Gastrocnemius medialis (tissue), 4 donors: ENCODE measurements at regions not wholly inside any gene's neighbourhood (a gene's known extent, or its start where the extent isn't known, plus 50 kb on each side); places are given as distances from the start of the nearest gene placed in this dataset.

Experiments used
- ATAC-seq, 2 donors: fragments of 150-250 bp; one replicate each; pipeline ENCODE4 v1.9.1; 2016
- DNase-seq, 2 donors: peaks; one replicate each; pipeline ENCODE4 v3.0.0-alpha.2; 2019
- H3K27ac ChIP-seq, 4 donors: fragments of 200-600 bp; sonication (generic); 1 replicate in 1 of 4; 2 replicates in 3 of 4; pipeline ENCODE4 v1.5.1; 2016 to 2018; ENCODE audit warnings: mild to moderate bottlenecking in 2 of 4, moderate library complexity in 1 of 4
- H3K27me3 ChIP-seq, 3 donors: fragments of 200-600 bp; sonication (generic) in 2 of 3; 1 replicate in 1 of 3; 2 replicates in 2 of 3; pipeline versions ENCODE4 v1.5.1 to v1.6.0; 2016 to 2019; ENCODE audit warnings: mild to moderate bottlenecking in 1 of 3, moderate library complexity in 1 of 3
- H3K36me3 ChIP-seq, 2 donors: fragments of 200-600 bp; sonication (generic) in 1 of 2; one replicate each; pipeline ENCODE4 v1.5.1; 2017 to 2018
- H3K4me1 ChIP-seq, 2 donors: fragments of 200-600 bp; sonication (generic) in 1 of 2; one replicate each; pipeline ENCODE4 v1.5.1; 2016 to 2017; ENCODE audit warnings: mild to moderate bottlenecking in 2 of 2
- H3K4me3 ChIP-seq, 4 donors: fragments of 200-600 bp; sonication (generic) in 3 of 4; 1 replicate in 1 of 4; 2 replicates in 3 of 4; pipeline ENCODE4 v1.5.1; 2016 to 2019; ENCODE audit warnings: mild to moderate bottlenecking in 2 of 4
- H3K9me3 ChIP-seq, 3 donors: fragments of 200-600 bp; sonication (generic) in 2 of 3; 1 replicate in 1 of 3; 2 replicates in 2 of 3; pipeline ENCODE4 v1.5.1; 2016 to 2019
- POLR2A ChIP-seq, 2 donors: fragments of 450-650 bp; IDR thresholded peaks; one replicate each; pipeline ENCODE4 v1.6.1; 2017; ENCODE audit warnings: antibody characterized with exemption in 2 of 2, mild to moderate bottlenecking in 2 of 2, moderate library complexity in 2 of 2
- in situ Hi-C, 4 donors: fragments of 200-750 bp; cut with MboI; loops; one replicate each; pipeline versions ENCODE4 v1.15.0 to v1.8.0; 2017; ENCODE audit warnings: low sequenced_read_pairs in 4 of 4
- intact Hi-C: fragments of 100-400 bp; cut with DNase I; formaldehyde crosslinking; loops from one replicate; pipeline ENCODE4 v1.15.1; 2023; ENCODE audit warnings: low total_unique reads
- TF ChIP-seq, protein P1 (sequence below), 5 experiments: fragments of 450-650 bp in 3 of 5; fragments of 200-600 bp in 2 of 5; sonication (generic) in 2 of 5; IDR thresholded peaks in 4 of 5; conservative IDR thresholded peaks in 1 of 5; 1 replicate in 4 of 5; 2 replicates in 1 of 5; pipeline ENCODE4 v1.5.1; 2016 to 2019; ENCODE audit warnings: antibody characterized with exemption in 5 of 5, mild to moderate bottlenecking in 3 of 5, moderate library complexity in 3 of 5

DNA sequence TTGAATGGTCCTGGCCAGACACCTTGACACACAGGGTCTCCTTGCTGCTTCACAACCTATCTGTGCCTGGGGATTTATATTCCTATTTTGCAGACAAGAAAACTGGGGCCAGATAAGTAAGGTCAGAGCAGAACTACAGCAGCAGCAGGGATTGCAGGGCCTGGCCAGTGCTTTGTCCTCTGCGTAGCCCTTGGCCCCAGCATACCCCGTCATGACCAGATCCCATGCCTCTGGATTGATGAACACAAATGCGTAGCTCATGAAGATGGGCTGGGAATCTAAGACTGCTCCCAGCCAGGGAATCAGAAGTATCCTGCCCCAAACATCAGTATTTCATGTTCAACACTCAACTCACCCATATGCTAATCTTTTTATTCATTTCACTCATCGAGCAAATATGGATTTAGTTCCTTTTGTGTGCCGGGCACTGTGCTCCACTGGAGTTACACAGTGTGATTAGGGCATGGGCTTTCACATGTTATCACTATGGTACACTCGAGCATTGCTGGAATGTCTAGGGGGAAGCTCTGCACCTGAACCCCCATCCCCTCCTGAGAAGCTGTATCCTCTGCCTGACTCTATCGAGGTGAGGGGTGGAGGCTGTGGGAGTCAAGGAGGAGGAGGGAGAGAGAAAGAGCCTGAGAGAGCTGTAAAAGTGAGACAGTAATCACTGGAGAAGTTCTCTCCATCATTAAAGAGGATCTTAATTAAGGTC lies 143.3 kb downstream of the CYP26B1 start:
- no peaks in the 10 kb centered on the region for H3K9me3 ChIP-seq
- no peak for DNase-seq
- no peaks in the 10 kb centered on the region for H3K4me1 ChIP-seq
- no peak overlapping the region for H3K27ac ChIP-seq
- no peak for ATAC-seq
- H3K4me3 ChIP-seq: no peak overlapping the region
- intact Hi-C loops: no loop called here
- TF ChIP-seq, protein P1, sequence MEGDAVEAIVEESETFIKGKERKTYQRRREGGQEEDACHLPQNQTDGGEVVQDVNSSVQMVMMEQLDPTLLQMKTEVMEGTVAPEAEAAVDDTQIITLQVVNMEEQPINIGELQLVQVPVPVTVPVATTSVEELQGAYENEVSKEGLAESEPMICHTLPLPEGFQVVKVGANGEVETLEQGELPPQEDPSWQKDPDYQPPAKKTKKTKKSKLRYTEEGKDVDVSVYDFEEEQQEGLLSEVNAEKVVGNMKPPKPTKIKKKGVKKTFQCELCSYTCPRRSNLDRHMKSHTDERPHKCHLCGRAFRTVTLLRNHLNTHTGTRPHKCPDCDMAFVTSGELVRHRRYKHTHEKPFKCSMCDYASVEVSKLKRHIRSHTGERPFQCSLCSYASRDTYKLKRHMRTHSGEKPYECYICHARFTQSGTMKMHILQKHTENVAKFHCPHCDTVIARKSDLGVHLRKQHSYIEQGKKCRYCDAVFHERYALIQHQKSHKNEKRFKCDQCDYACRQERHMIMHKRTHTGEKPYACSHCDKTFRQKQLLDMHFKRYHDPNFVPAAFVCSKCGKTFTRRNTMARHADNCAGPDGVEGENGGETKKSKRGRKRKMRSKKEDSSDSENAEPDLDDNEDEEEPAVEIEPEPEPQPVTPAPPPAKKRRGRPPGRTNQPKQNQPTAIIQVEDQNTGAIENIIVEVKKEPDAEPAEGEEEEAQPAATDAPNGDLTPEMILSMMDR (IDR thresholded peaks at IDR 0.05 in 4 of 5, conservative IDR thresholded peaks at IDR 0.05 in 1 of 5): no peak
- no peak for TF ChIP-seq POLR2A (IDR thresholded peaks at IDR 0.05)
- in situ Hi-C loops: no loop called here
- no peaks in the 10 kb centered on the region for H3K36me3 ChIP-seq
- no peaks in the 10 kb centered on the region for H3K27me3 ChIP-seq

DNA sequence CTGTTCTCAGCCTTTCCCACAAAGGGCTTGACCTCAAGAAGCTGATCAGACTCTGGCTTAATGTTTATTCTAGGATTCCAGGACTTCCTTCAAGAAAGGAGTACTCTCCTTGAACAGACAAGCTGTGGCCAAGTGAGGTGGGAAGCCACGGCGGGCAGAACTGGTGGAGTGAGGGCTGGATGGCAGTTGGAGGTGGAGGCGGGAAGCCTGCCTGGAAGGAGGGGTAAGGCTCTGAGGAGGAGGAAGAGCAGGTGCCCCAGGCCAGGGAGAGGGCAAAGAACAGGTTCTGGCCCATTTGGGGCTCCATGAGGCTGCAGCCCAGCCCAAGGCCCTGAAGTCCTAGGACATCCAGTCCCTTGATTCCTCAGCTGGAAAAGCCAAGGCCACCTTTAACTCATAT lies 143.9 kb downstream of the CYP26B1 start:
- no peak for TF ChIP-seq POLR2A (IDR thresholded peaks at IDR 0.05)
- TF ChIP-seq, protein P1 (IDR thresholded peaks at IDR 0.05 in 4 of 5, conservative IDR thresholded peaks at IDR 0.05 in 1 of 5): no peak
- H3K27me3 ChIP-seq: no peaks in the 10 kb centered on the region
- H3K27ac ChIP-seq: no peak overlapping the region
- H3K36me3 ChIP-seq: no peaks in the 10 kb centered on the region
- H3K4me1 ChIP-seq: no peaks in the 10 kb centered on the region
- no peak overlapping the region for H3K4me3 ChIP-seq
- ATAC-seq: no peak
- intact Hi-C loops: no loop called here
- DNase-seq: no peak
- in situ Hi-C loops: no loop called here
- H3K9me3 ChIP-seq: no peaks in the 10 kb centered on the region

DNA sequence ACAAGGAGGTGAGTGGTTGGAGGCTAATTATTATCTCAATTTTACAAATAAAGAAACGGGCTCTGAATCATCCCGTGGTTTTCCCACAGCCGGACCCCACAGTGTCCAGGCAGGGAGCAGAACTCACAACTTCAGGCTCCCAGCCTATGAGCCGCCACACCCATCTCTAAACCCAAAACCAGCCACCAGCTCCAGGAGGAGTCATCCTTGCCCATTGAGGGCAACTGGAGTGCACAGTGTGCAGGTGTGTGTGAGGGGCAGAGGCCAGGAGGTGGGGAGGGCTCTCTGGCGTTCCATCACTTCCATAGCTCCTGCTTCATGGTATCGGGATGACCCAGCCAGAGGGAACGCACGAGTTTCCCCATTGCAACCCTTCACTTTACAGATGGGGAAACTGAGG lies 144.5 kb downstream of the CYP26B1 start:
- H3K27ac ChIP-seq: no peak overlapping the region
- TF ChIP-seq, protein P1 (IDR thresholded peaks at IDR 0.05 in 4 of 5, conservative IDR thresholded peaks at IDR 0.05 in 1 of 5): no peak
- no peak for TF ChIP-seq POLR2A (IDR thresholded peaks at IDR 0.05)
- H3K27me3 ChIP-seq: no peaks in the 10 kb centered on the region
- DNase-seq: no peak
- no peaks in the 10 kb centered on the region for H3K4me1 ChIP-seq
- no peak for ATAC-seq
- H3K9me3 ChIP-seq: no peaks in the 10 kb centered on the region
- no peaks in the 10 kb centered on the region for H3K36me3 ChIP-seq
- intact Hi-C loops: no loop called here
- in situ Hi-C loops: no loop called here
- no peak overlapping the region for H3K4me3 ChIP-seq

DNA sequence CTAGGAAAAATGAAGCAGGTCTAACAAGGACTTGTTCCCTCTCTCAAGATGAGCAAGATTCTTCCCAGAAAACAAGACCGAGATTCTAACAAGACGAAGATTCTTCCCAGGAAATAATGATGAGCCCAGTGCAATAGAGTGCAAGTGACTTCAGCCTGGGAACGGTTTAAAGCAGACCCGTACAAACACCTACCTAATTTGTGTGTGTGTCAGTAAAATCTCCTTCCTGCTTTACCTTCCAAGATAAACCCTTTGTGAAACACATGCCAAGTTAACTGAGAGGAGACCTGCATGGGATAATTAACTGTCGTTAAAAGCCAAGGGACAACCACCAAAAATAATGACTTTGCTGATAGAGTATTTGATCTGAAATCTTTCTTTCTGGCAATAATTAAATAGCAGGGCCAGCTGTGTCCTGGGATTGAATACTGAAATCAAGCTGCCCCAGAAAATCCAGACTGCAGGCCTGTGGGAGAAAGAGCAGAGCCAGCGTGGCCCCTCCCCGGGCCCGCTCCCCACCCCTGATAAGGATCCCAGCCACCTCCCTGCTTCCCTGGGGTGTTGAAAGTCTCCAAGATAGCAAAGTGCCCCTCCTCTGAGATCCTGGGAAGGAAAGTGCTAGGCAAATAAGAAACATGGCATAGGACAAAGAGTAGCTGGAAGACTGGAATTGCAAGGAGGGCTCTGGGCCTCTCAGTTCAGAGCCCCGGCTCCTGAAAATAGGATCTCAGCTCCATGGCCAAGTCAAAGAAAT lies 145.5 kb downstream of the CYP26B1 start:
- intact Hi-C loops: no loop called here
- TF ChIP-seq, protein P1 (IDR thresholded peaks at IDR 0.05 in 4 of 5, conservative IDR thresholded peaks at IDR 0.05 in 1 of 5): no peak
- TF ChIP-seq POLR2A (IDR thresholded peaks at IDR 0.05): no peak
- DNase-seq: no peak

More for the DNA sequence above, 145.5 kb downstream of the CYP26B1 start:
- in situ Hi-C loops: no loop called here
- no peak overlapping the region for H3K4me3 ChIP-seq
- no peaks in the 10 kb centered on the region for H3K27me3 ChIP-seq
- no peaks in the 10 kb centered on the region for H3K4me1 ChIP-seq
- H3K9me3 ChIP-seq: no peaks in the 10 kb centered on the region
- no peak overlapping the region for H3K27ac ChIP-seq
- ATAC-seq: no peak
- no peaks in the 10 kb centered on the region for H3K36me3 ChIP-seq
